OCI-LY1 (cell line): ENCODE measurements at regions not wholly inside any gene's neighbourhood (a gene's known extent, or its start where the extent isn't known, plus 50 kb on each side); places are given as distances from the start of the nearest gene placed in this dataset.

Source experiments
- CTCF ChIP-seq: fragments of 200-600 bp; sonication (generic), shearing (Covaris generic); IDR thresholded peaks from 2 replicates; pipeline ENCODE4 v1.5.1; 2017; ENCODE audit warnings: mild to moderate bottlenecking, antibody characterized with exemption, low read length, moderate library complexity, mixed read lengths
- EZH2 ChIP-seq: fragments of 200-600 bp; sonication (generic), shearing (Covaris generic); IDR thresholded peaks from 2 replicates; pipeline ENCODE4 v1.8.0; 2017; ENCODE audit warnings: borderline replicate concordance, mixed run types, mild to moderate bottlenecking, antibody characterized with exemption, low read length, moderate library complexity, mixed read lengths

GRCh38 chr9:18255747-18256146, 218.2 kb upstream of the ADAMTSL1 start:
- TF ChIP-seq CTCF, result no peak
- no peak for TF ChIP-seq EZH2
